K562 (cell line): ENCODE measurements at regions not wholly inside any gene's neighbourhood (a gene's known extent, or its start where the extent isn't known, plus 50 kb on each side); places are given as distances from the start of the nearest gene placed in this dataset.

Experiments
- ATF6 ChIP-seq: sonication (generic); formaldehyde crosslinking; IDR thresholded peaks from 2 replicates; pipeline ENCODE4 v1.4.0; 2020; ENCODE audit warnings: mild to moderate bottlenecking, missing genetic modification reagents
- CCAR2 ChIP-seq: fragments of 200-400 bp; formaldehyde crosslinking; IDR thresholded peaks from 2 replicates; pipeline ENCODE4 v1.6.1; 2017; ENCODE audit warnings: mild to moderate bottlenecking, low read depth, low read length
- FOXA1 ChIP-seq: fragments of 450-650 bp; IDR thresholded peaks from 2 replicates; pipeline ENCODE4 v1.6.1; 2016; ENCODE audit warnings: mild to moderate bottlenecking, borderline replicate concordance
- HINFP ChIP-seq: fragments of 450-650 bp; conservative IDR thresholded peaks from 2 replicates; pipeline ENCODE4 v1.6.1; 2016; ENCODE audit warnings: missing genetic modification characterization, low read depth, mild to moderate bottlenecking, control low read depth, missing compliant biosample characterization
- PPARD ChIP-seq: fragments of 250-450 bp; sonication (Bioruptor Pico); IDR thresholded peaks from 2 replicates; pipeline ENCODE4 v1.8.0; 2022; ENCODE audit warnings: inconsistent platforms, mild to moderate bottlenecking, moderate library complexity
- PTTG1 ChIP-seq: fragments of 450-650 bp; IDR thresholded peaks from 2 replicates; pipeline ENCODE4 v1.6.1; 2016; ENCODE audit warnings: low read depth, mild to moderate bottlenecking, missing genetic modification characterization, missing compliant biosample characterization
- RB1 ChIP-seq: fragments of 450-650 bp; IDR thresholded peaks from 2 replicates; pipeline ENCODE4 v1.6.1; 2017; ENCODE audit warnings: low read depth, mild to moderate bottlenecking
- RBFOX2 ChIP-seq: fragments of 200-400 bp; formaldehyde crosslinking; IDR thresholded peaks from 2 replicates; pipeline ENCODE4 v1.6.1; 2017; ENCODE audit warnings: low read depth, mild to moderate bottlenecking, low read length, moderate library complexity
- TCF7 ChIP-seq: sonication (generic); IDR thresholded peaks from 2 replicates; pipeline ENCODE4 v1.6.1; 2016; ENCODE audit warnings: antibody characterized with exemption, borderline replicate concordance
- ZKSCAN3 ChIP-seq: fragments of 250-450 bp; sonication (Bioruptor Pico); IDR thresholded peaks from 2 replicates; pipeline ENCODE4 v1.4.0; 2020
- ZNF146 ChIP-seq: IDR thresholded peaks from one replicate; pipeline ENCODE4 v1.6.1; 2018; ENCODE audit warnings: missing compliant biosample characterization; ENCODE audit not compliant: unreplicated experiment
- ZNF24 ChIP-seq: fragments of 450-650 bp; IDR thresholded peaks from 2 replicates; pipeline ENCODE4 v1.6.1; 2016
- ZNF407 ChIP-seq: fragments of 450-650 bp; IDR thresholded peaks from 2 replicates; pipeline ENCODE4 v1.6.1; 2016; ENCODE audit warnings: low read depth

GRCh38 chr2:242024751-242025355, 155.3 kb downstream of the RTP5 start (continued):
- TF ChIP-seq TCF7, result no peak
- TF ChIP-seq PPARD (CRISPR knock-in tag), result no peak
- no peak for TF ChIP-seq ZNF146 (CRISPR knock-in tag)
- TF ChIP-seq HINFP, result no peak
- TF ChIP-seq CCAR2, result no peak
- TF ChIP-seq ZNF407, result no peak
- TF ChIP-seq ATF6 (CRISPR knock-in tag), result no peak
- TF ChIP-seq RBFOX2, result no peak
- TF ChIP-seq ZNF24, result no peak
- no peak for TF ChIP-seq ZKSCAN3
- TF ChIP-seq PTTG1 (tag), result no peak
- TF ChIP-seq RB1, result no peak
- TF ChIP-seq FOXA1, result no peak
